ENCODE measurements at regions not wholly inside any gene's neighbourhood (a gene's known extent, or its start where the extent isn't known, plus 50 kb on each side); places are given as distances from the start of the nearest gene placed in this dataset.

GRCh38 chr6:3962291-3963280 is 113.4 kb downstream of the FAM50B start:
- Histone ChIP-seq H3K36me3 (replicated peaks in 1 of 2; ENCODE audit: insufficient read depth in 1 of 2, low read depth in 2 of 2) (no peaks in the 10 kb centered on the region), H3K4me3 (no peak overlapping the region), H3K27ac (no peak overlapping the region), H3K27me3 (no peaks in the 10 kb centered on the region), H3K4me1 (no peaks in the 10 kb centered on the region), H3K9me3 (no peaks in the 10 kb centered on the region)
- no peak for TF ChIP-seq CTCF (IDR thresholded peaks at IDR 0.05)
- no peak for TF ChIP-seq POLR2A (IDR thresholded peaks at IDR 0.05)
- ATAC-seq (no peak), DNase-seq (no peak)
- intact Hi-C loops (cut with DNase I): no loop called here
- WGBS, 2 donors: 81 to 89% methylated on average over 7 of the region's 7 CpGs

- Histone ChIP-seq H3K9me3 (no peaks in the 10 kb centered on the region), H3K27me3 (no peaks in the 10 kb centered on the region), H3K36me3 (replicated peaks in 1 of 2; ENCODE audit: insufficient read depth in 1 of 2, low read depth in 2 of 2) (no peaks in the 10 kb centered on the region), H3K4me3 (no peak overlapping the region), H3K4me1 (no peaks in the 10 kb centered on the region), H3K27ac (no peak overlapping the region)
- no peak for TF ChIP-seq POLR2A (IDR thresholded peaks at IDR 0.05)
- no peak for TF ChIP-seq CTCF (IDR thresholded peaks at IDR 0.05)
- ATAC-seq: no peak
- intact Hi-C loops (cut with DNase I): no loop called here
- no peak for DNase-seq
- 62 to 91% methylated on average over 4 of the region's 4 CpGs for WGBS, 2 donors
Measured at GRCh38 chr6:3963426-3963825, 114.3 kb downstream of the FAM50B start.

GRCh38 chr6:3965071-3965718 is 113.7 kb downstream of the FAM217A start:
- no peaks in the 10 kb centered on the region for H3K27me3 ChIP-seq
- no peaks in the 10 kb centered on the region for H3K36me3 ChIP-seq (replicated peaks in 1 of 2; ENCODE audit: insufficient read depth in 1 of 2, low read depth in 2 of 2)
- DNase-seq: no peak
- no peaks in the 10 kb centered on the region for H3K9me3 ChIP-seq
- WGBS, 2 donors: 84 to 87% methylated on average over 12 of the region's 12 CpGs
- H3K4me3 ChIP-seq: no peak overlapping the region
- no peaks in the 10 kb centered on the region for H3K4me1 ChIP-seq
- H3K27ac ChIP-seq: no peak overlapping the region
- no peak for TF ChIP-seq POLR2A (IDR thresholded peaks at IDR 0.05)
- no peak for TF ChIP-seq CTCF (IDR thresholded peaks at IDR 0.05)
- intact Hi-C loops (cut with DNase I): no loop called here
- ATAC-seq: no peak

- 79 to 95% methylated on average over 9 of the region's 9 CpGs for WGBS, 2 donors
Measured at GRCh38 chr6:3966426-3966825, 112.5 kb downstream of the FAM217A start.

More at GRCh38 chr6:3966426-3966825, 112.5 kb downstream of the FAM217A start:
- Histone ChIP-seq H3K27ac (no peak overlapping the region), H3K27me3 (no peaks in the 10 kb centered on the region), H3K9me3 (no peaks in the 10 kb centered on the region), H3K4me3 (no peak overlapping the region), H3K4me1 (no peaks in the 10 kb centered on the region), H3K36me3 (replicated peaks in 1 of 2; ENCODE audit: insufficient read depth in 1 of 2, low read depth in 2 of 2) (no peaks in the 10 kb centered on the region)
- DNase-seq (no peak), ATAC-seq (no peak)
- intact Hi-C loops (cut with DNase I): no loop called here
- no peak for TF ChIP-seq CTCF (IDR thresholded peaks at IDR 0.05)
